ENCODE measurements at regions not wholly inside any gene's neighbourhood (a gene's known extent, or its start where the extent isn't known, plus 50 kb on each side); places are given as distances from the start of the nearest gene placed in this dataset.

DNA sequence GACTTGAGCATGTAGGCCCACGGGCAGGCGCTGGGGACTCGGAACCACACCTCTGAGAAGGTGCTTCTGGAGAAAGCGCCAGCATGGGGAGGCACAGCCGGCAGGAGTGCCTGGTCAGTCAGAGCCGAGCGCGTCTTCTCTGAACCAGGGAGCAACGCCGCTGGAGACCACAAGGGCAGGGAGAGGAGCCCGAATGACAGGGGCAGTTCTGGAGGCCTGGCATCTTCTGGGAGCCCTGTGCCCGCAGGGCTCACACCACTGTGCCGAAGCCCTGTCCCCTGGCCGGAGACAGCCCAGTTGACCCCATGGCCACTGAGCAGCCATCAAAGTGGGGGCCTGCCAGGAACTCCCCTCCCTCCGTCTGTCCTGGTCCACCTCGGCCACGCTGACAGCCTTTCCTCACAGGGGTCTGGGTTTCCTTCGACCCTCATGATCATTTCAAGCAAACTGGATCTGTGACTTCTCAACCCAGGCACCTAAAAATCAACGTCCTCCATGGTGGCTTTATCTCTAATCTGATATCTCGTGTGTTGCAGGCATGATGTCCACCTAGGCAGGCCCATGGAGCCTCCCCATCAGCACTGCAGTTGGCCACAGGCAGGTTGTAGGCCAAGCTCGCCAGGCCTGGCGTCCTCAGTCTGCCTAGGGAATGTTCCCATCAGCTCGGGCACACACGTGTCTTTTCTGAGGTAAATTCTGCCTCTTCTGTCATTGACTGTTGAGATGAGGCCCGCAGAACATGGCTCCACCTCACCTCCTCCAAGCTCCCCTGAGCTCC is 299.3 kb upstream of the RTL1 start:
- DNase-seq (ENCODE audit: extremely low read depth, low read depth): no peak
- TF ChIP-seq, protein P1, sequence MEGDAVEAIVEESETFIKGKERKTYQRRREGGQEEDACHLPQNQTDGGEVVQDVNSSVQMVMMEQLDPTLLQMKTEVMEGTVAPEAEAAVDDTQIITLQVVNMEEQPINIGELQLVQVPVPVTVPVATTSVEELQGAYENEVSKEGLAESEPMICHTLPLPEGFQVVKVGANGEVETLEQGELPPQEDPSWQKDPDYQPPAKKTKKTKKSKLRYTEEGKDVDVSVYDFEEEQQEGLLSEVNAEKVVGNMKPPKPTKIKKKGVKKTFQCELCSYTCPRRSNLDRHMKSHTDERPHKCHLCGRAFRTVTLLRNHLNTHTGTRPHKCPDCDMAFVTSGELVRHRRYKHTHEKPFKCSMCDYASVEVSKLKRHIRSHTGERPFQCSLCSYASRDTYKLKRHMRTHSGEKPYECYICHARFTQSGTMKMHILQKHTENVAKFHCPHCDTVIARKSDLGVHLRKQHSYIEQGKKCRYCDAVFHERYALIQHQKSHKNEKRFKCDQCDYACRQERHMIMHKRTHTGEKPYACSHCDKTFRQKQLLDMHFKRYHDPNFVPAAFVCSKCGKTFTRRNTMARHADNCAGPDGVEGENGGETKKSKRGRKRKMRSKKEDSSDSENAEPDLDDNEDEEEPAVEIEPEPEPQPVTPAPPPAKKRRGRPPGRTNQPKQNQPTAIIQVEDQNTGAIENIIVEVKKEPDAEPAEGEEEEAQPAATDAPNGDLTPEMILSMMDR (IDR thresholded peaks at IDR 0.05; ENCODE audit: low read depth, low read length, missing control alignments): no peak
- no peak overlapping the region for H3K4me3 ChIP-seq (replicated peaks; ENCODE audit: low read depth, low read length)

DNA sequence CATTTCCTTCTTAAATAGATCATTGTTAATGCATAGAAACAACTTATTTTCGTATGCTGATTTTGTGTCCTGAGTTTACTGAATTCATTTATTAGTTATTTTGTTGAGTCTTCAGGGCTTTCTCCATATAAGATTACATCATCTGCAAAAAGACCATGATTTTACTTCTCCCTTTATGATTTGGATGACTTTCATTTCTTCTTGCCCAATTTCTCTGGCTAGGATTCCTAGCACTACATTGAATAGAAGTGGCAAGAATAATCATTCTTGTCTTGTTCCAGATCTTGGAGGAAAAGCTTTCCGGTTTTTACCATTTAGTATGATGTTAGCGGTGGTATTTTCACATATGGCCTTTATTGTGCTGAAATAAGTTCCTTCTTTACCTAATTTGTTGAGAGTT is 303.0 kb upstream of the RTL1 start:
- H3K4me3 ChIP-seq (replicated peaks; ENCODE audit: low read depth, low read length): no peak overlapping the region
- TF ChIP-seq, protein P1 (IDR thresholded peaks at IDR 0.05; ENCODE audit: low read depth, low read length, missing control alignments): no peak
- no peak for DNase-seq (ENCODE audit: extremely low read depth, low read depth)

DNA sequence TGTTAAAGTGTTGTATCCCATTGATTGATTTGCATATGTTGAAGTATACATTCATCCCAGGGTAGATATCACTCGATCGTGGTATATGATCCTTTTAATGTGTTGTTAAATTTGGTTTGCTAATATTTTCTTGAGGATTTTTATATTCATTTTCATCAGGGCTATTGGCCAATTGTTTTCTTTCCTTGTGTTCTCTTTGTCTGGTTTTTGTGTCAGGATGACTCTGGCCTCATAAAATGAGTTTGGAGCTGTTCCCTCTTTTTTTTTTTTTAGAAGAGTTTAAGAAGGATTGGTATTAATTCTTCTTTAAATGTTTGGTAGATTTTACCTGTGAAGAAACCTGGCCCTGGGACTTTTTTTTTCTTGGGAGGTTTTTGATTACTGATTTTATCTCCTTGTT is 303.5 kb upstream of the RTL1 start:
- no peak for DNase-seq (ENCODE audit: extremely low read depth, low read depth)
- TF ChIP-seq, protein P1 (IDR thresholded peaks at IDR 0.05; ENCODE audit: low read depth, low read length, missing control alignments): no peak
- H3K4me3 ChIP-seq (replicated peaks; ENCODE audit: low read depth, low read length): no peak overlapping the region

DNA sequence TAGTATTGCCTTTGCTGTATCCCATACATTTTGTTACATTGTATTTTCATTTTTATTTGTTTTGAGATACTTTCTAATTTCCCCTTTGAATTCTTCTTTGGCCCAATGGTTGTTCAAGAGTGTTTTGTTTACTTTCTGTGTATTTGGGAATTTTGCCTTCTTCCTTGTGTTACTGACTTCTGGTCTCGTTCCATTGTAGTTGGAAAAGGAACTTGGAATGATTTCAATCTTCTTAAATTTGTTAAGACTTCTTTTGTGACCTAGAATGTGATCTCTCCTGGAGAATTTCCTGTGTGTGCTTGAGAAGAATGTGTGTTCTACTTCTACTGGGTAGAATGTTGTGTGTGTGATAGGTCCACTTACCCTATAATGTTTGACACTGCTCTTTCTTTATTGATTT is 304.4 kb upstream of the RTL1 start:
- DNase-seq (ENCODE audit: extremely low read depth, low read depth): no peak
- TF ChIP-seq, protein P1 (IDR thresholded peaks at IDR 0.05; ENCODE audit: low read depth, low read length, missing control alignments): no peak
- H3K4me3 ChIP-seq (replicated peaks; ENCODE audit: low read depth, low read length): no peak overlapping the region

DNA sequence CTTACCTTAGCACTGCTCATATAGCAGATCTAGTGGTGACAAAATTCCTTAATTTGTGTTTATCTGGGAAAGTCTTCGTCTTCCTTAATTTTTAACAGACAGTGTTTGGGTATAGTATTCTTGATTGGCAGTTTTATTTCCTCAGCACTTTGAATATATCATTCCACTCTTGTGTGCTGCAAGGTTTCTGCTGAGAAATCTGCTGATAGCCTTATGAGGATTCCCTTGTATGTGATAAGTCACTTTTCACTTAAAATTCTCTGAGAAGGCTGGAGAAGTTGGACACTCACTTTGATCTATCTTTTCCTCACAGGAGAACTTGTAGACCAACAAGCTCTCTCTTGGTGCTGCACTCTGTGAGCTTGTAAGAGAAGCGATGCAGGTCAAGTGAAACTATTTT is 306.1 kb upstream of the RTL1 start:
- H3K4me3 ChIP-seq (replicated peaks; ENCODE audit: low read depth, low read length): no peak overlapping the region
- TF ChIP-seq, protein P1 (IDR thresholded peaks at IDR 0.05; ENCODE audit: low read depth, low read length, missing control alignments): no peak
- no peak for DNase-seq (ENCODE audit: extremely low read depth, low read depth)

DNA sequence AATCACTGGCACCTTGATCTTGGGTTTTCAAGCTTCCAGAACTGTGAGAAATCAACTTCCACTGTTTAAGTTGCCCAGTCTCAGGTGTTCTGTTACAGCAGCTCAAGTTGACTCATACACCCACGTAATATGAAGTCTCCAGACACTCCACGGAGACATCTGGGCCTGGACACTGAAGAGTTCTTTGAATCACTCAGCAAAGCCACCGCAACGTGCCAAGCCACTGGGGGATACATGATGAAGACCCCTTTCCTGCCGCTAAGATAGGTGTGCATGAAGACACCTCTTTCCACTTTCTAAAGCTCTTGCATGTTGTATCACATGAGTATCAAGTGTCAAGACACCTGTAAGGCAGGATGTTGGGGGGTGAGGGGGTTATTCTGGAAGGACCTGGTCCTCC is 311.7 kb upstream of the RTL1 start:
- no peak overlapping the region for H3K4me3 ChIP-seq (replicated peaks; ENCODE audit: low read depth, low read length)
- TF ChIP-seq, protein P1 (IDR thresholded peaks at IDR 0.05; ENCODE audit: low read depth, low read length, missing control alignments): no peak
- no peak for DNase-seq (ENCODE audit: extremely low read depth, low read depth)

DNA sequence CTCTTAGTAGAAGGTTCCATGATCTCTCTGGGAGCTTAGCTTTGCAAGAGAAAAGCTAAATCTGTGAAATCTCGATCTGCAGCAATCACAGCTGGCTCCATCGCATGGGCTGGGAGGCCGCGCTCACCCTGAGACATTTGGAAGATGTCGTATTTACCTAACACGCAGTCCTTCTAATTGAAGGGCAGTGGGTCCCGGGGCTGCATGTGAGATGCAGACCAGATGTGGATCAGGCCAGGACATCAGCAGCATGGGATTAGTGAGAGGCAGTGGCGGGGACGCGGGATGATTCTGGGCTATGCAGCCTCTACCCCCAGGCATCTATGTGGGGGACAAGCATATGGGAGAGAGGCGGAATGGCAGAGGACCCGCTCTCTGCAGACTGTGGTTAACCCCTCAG is 312.4 kb upstream of the RTL1 start:
- TF ChIP-seq, protein P1 (IDR thresholded peaks at IDR 0.05; ENCODE audit: low read depth, low read length, missing control alignments): no peak
- no peak overlapping the region for H3K4me3 ChIP-seq (replicated peaks; ENCODE audit: low read depth, low read length)
- no peak for DNase-seq (ENCODE audit: extremely low read depth, low read depth)

Data from HFF-Myc (cell line).